ENCODE measurements at regions not wholly inside any gene's neighbourhood (a gene's known extent, or its start where the extent isn't known, plus 50 kb on each side); places are given as distances from the start of the nearest gene placed in this dataset.
A peak's percentile ranks its signal among the peaks of the same experiment; 100 is the strongest.

GRCh38 chr14:50047274-50047676 lies 69.1 kb downstream of the VCPKMT start:
- Histone ChIP-seq H3K27ac (ENCODE audit: low read length) (peak overlapping the region; percentile 28), H3K4me3 (ENCODE audit: control insufficient read depth in 1 of 2, extremely low read depth in 1 of 2, low read length in 1 of 2) (no peak overlapping the region), H3K36me3 (ENCODE audit: control insufficient read depth in 2 of 2, extremely low read depth in 1 of 2, insufficient read depth in 1 of 2, low read length in 1 of 2) (no peaks in the 10 kb centered on the region), H3K9me3 (no peaks in the 10 kb centered on the region), H3K27me3 (replicated peaks in 1 of 2; ENCODE audit: control insufficient read depth in 2 of 2, extremely low read depth in 1 of 2, insufficient read depth in 2 of 2, low read length in 1 of 2) (no peaks in the 10 kb centered on the region), H3K4me1 (ENCODE audit: control insufficient read depth in 1 of 2, extremely low read depth in 1 of 2, insufficient read depth in 2 of 2, low read length in 2 of 2) (peaks cover 30 to 50% of the 10 kb centered on the region in 2 experiments)
- DNase-seq (no peak), ATAC-seq (replicated peaks in 1 of 4) (no peak)
- Mint-ChIP-seq H3K27me3 (no peaks in the 10 kb centered on the region), H3K4me1 (peaks cover 43 to 60% (median 60%) of the 10 kb centered on the region in 3 donors), H3K36me3 (peaks cover 47% of the 10 kb centered on the region), H3K27ac (peak overlapping the region; percentile 90 to 96), H3K9me3 (no peaks in the 10 kb centered on the region), H3K4me3 (no peak overlapping the region)
- POLR2A ChIA-PET, result interaction anchor here (0.6 kb wide), 2 partner anchors 106 to 119 kb away, joined by 3 to 7 read pairs; no protein-coding TSS in a partner anchor
- CTCF ChIA-PET, result interaction anchor here in 1 of 2 donors (0.6 to 1.7 kb wide), 4 partner anchors 14 to 484 kb away, joined by 3 to 4 read pairs (median 4); no protein-coding TSS in a partner anchor

- H3K27ac Mint-ChIP-seq, result peak overlapping the region; percentile 56 to 57
- H3K27me3 Mint-ChIP-seq, result no peaks in the 10 kb centered on the region
- POLR2A ChIA-PET, result no interaction called here
- CTCF ChIA-PET, result interaction anchor here in 1 of 2 donors (0.6 kb wide), 1 partner anchor 511 kb away, joined by 4 read pairs; the partner anchor contains the start of gene ATL1
- no peak for DNase-seq
- Histone ChIP-seq H3K27ac (ENCODE audit: low read length) (no peak overlapping the region), H3K4me3 (ENCODE audit: control insufficient read depth in 1 of 2, extremely low read depth in 1 of 2, low read length in 1 of 2) (no peak overlapping the region), H3K27me3 (replicated peaks in 1 of 2; ENCODE audit: control insufficient read depth in 2 of 2, extremely low read depth in 1 of 2, insufficient read depth in 2 of 2, low read length in 1 of 2) (no peaks in the 10 kb centered on the region), H3K4me1 (ENCODE audit: control insufficient read depth in 1 of 2, extremely low read depth in 1 of 2, insufficient read depth in 2 of 2, low read length in 2 of 2) (peaks cover 20 to 35% of the 10 kb centered on the region in 2 experiments), H3K36me3 (ENCODE audit: control insufficient read depth in 2 of 2, extremely low read depth in 1 of 2, insufficient read depth in 1 of 2, low read length in 1 of 2) (peaks cover 0 to 4% of the 10 kb centered on the region in 2 donors), H3K9me3 (no peaks in the 10 kb centered on the region)
- H3K36me3 Mint-ChIP-seq, result peaks cover 57% of the 10 kb centered on the region
- H3K4me3 Mint-ChIP-seq, result no peak overlapping the region
- H3K4me1 Mint-ChIP-seq, result peaks cover 36 to 68% (median 47%) of the 10 kb centered on the region in 3 donors
- ATAC-seq (replicated peaks in 1 of 4), result no peak
- H3K9me3 Mint-ChIP-seq, result no peaks in the 10 kb centered on the region
- 91% methylated on average over 3 of the region's 4 CpGs for WGBS (ENCODE audit: insufficient coverage)
These were observed 67.3 kb downstream of the VCPKMT start for GRCh38 chr14:50049093-50049492.

GRCh38 chr14:50049703-50050570 lies 66.4 kb downstream of the VCPKMT start:
- Mint-ChIP-seq H3K27ac (peak overlapping the region; percentile 51 to 57), H3K27me3 (no peaks in the 10 kb centered on the region), H3K9me3 (no peaks in the 10 kb centered on the region), H3K36me3 (peaks cover 57% of the 10 kb centered on the region), H3K4me3 (no peak overlapping the region), H3K4me1 (peaks cover 30 to 61% (median 39%) of the 10 kb centered on the region in 3 donors)
- 95% methylated on average over 19 of the region's 20 CpGs for WGBS (ENCODE audit: insufficient coverage)
- Histone ChIP-seq H3K36me3 (ENCODE audit: control insufficient read depth in 2 of 2, extremely low read depth in 1 of 2, insufficient read depth in 1 of 2, low read length in 1 of 2) (peaks cover 0 to 4% of the 10 kb centered on the region in 2 donors), H3K4me3 (ENCODE audit: control insufficient read depth in 1 of 2, extremely low read depth in 1 of 2, low read length in 1 of 2) (no peak overlapping the region), H3K9me3 (no peaks in the 10 kb centered on the region), H3K27me3 (replicated peaks in 1 of 2; ENCODE audit: control insufficient read depth in 2 of 2, extremely low read depth in 1 of 2, insufficient read depth in 2 of 2, low read length in 1 of 2) (no peaks in the 10 kb centered on the region), H3K27ac (ENCODE audit: low read length) (no peak overlapping the region), H3K4me1 (ENCODE audit: control insufficient read depth in 1 of 2, extremely low read depth in 1 of 2, insufficient read depth in 2 of 2, low read length in 2 of 2) (peaks cover 12 to 31% of the 10 kb centered on the region in 2 experiments)
- ChIA-PET CTCF (interaction anchor here in 1 of 2 donors (0.7 kb wide), 1 partner anchor 37 kb away, joined by 3 read pairs; no protein-coding TSS in a partner anchor), POLR2A (interaction anchor here (0.5 to 0.8 kb wide), 2 partner anchors 265 to 1793 kb away, joined by 3 to 7 read pairs; no protein-coding TSS in a partner anchor)
- DNase-seq, result no peak
- no peak for ATAC-seq (replicated peaks in 1 of 4)

GRCh38 chr14:50051106-50051505 lies 65.3 kb downstream of the VCPKMT start:
- ATAC-seq (replicated peaks in 1 of 4), result no peak
- CTCF ChIA-PET, result interaction anchor here in 1 of 2 donors (1.0 kb wide), 1 partner anchor 185 kb away, joined by 3 read pairs; no protein-coding TSS in a partner anchor
- no peak for DNase-seq
- Mint-ChIP-seq H3K27me3 (no peaks in the 10 kb centered on the region), H3K9me3 (no peaks in the 10 kb centered on the region), H3K4me3 (no peak overlapping the region), H3K27ac (no peak overlapping the region), H3K36me3 (peaks cover 51% of the 10 kb centered on the region), H3K4me1 (peaks cover 22 to 54% (median 33%) of the 10 kb centered on the region in 3 donors)
- Histone ChIP-seq H3K9me3 (no peaks in the 10 kb centered on the region), H3K27ac (ENCODE audit: low read length) (no peak overlapping the region), H3K4me3 (ENCODE audit: control insufficient read depth in 1 of 2, extremely low read depth in 1 of 2, low read length in 1 of 2) (no peak overlapping the region), H3K4me1 (ENCODE audit: control insufficient read depth in 1 of 2, extremely low read depth in 1 of 2, insufficient read depth in 2 of 2, low read length in 2 of 2) (peaks cover 1 to 22% of the 10 kb centered on the region in 2 experiments), H3K36me3 (ENCODE audit: control insufficient read depth in 2 of 2, extremely low read depth in 1 of 2, insufficient read depth in 1 of 2, low read length in 1 of 2) (peaks cover 0 to 4% of the 10 kb centered on the region in 2 donors), H3K27me3 (replicated peaks in 1 of 2; ENCODE audit: control insufficient read depth in 2 of 2, extremely low read depth in 1 of 2, insufficient read depth in 2 of 2, low read length in 1 of 2) (no peaks in the 10 kb centered on the region)
- POLR2A ChIA-PET, result no interaction called here
- 92% methylated on average over 12 of the region's 12 CpGs for WGBS (ENCODE audit: insufficient coverage)

- Mint-ChIP-seq H3K9me3 (no peaks in the 10 kb centered on the region), H3K4me1 (peaks cover 19 to 54% (median 33%) of the 10 kb centered on the region in 3 donors), H3K27me3 (no peaks in the 10 kb centered on the region), H3K4me3 (no peak overlapping the region), H3K27ac (no peak overlapping the region), H3K36me3 (peaks cover 46% of the 10 kb centered on the region)
- WGBS (ENCODE audit: insufficient coverage), result 100% methylated on average over 1 of the region's 5 CpGs
- Histone ChIP-seq H3K4me3 (ENCODE audit: control insufficient read depth in 1 of 2, extremely low read depth in 1 of 2, low read length in 1 of 2) (no peak overlapping the region), H3K4me1 (ENCODE audit: control insufficient read depth in 1 of 2, extremely low read depth in 1 of 2, insufficient read depth in 2 of 2, low read length in 2 of 2) (peaks cover 0 to 17% of the 10 kb centered on the region in 2 experiments), H3K36me3 (ENCODE audit: control insufficient read depth in 2 of 2, extremely low read depth in 1 of 2, insufficient read depth in 1 of 2, low read length in 1 of 2) (peaks cover 0 to 4% of the 10 kb centered on the region in 2 donors), H3K9me3 (no peaks in the 10 kb centered on the region), H3K27ac (ENCODE audit: low read length) (no peak overlapping the region), H3K27me3 (replicated peaks in 1 of 2; ENCODE audit: control insufficient read depth in 2 of 2, extremely low read depth in 1 of 2, insufficient read depth in 2 of 2, low read length in 1 of 2) (no peaks in the 10 kb centered on the region)
- CTCF ChIA-PET, result no interaction called here
- ATAC-seq (replicated peaks in 1 of 4) (no peak), DNase-seq (no peak)
- POLR2A ChIA-PET, result no interaction called here
These were observed 64.7 kb downstream of the VCPKMT start for GRCh38 chr14:50051706-50052105.

- 92% methylated on average over 11 of the region's 11 CpGs for WGBS (ENCODE audit: insufficient coverage)
- H3K27me3 Mint-ChIP-seq, result no peaks in the 10 kb centered on the region
- H3K4me1 Mint-ChIP-seq, result peaks cover 22 to 54% (median 35%) of the 10 kb centered on the region in 3 donors
- ATAC-seq (replicated peaks in 1 of 4) (no peak), DNase-seq (no peak)
- CTCF ChIA-PET, result no interaction called here
- Histone ChIP-seq H3K4me1 (ENCODE audit: control insufficient read depth in 1 of 2, extremely low read depth in 1 of 2, insufficient read depth in 2 of 2, low read length in 2 of 2) (peaks cover 0 to 16% of the 10 kb centered on the region in 2 experiments), H3K4me3 (ENCODE audit: control insufficient read depth in 1 of 2, extremely low read depth in 1 of 2, low read length in 1 of 2) (no peak overlapping the region), H3K27ac (ENCODE audit: low read length) (no peak overlapping the region), H3K36me3 (ENCODE audit: control insufficient read depth in 2 of 2, extremely low read depth in 1 of 2, insufficient read depth in 1 of 2, low read length in 1 of 2) (peaks cover 0 to 4% of the 10 kb centered on the region in 2 donors), H3K9me3 (no peaks in the 10 kb centered on the region), H3K27me3 (replicated peaks in 1 of 2; ENCODE audit: control insufficient read depth in 2 of 2, extremely low read depth in 1 of 2, insufficient read depth in 2 of 2, low read length in 1 of 2) (no peaks in the 10 kb centered on the region)
- H3K36me3 Mint-ChIP-seq, result peaks cover 42% of the 10 kb centered on the region
- no peaks in the 10 kb centered on the region for H3K9me3 Mint-ChIP-seq
- no peak overlapping the region for H3K4me3 Mint-ChIP-seq
- H3K27ac Mint-ChIP-seq, result peak overlapping the region in 1 of 2 donors; percentile 31
- POLR2A ChIA-PET, result no interaction called here
These were observed 63.9 kb downstream of the VCPKMT start for GRCh38 chr14:50052517-50052916.
